HCT116 (cell line): ENCODE measurements at regions not wholly inside any gene's neighbourhood (a gene's known extent, or its start where the extent isn't known, plus 50 kb on each side); places are given as distances from the start of the nearest gene placed in this dataset.

Source experiments
- ATAC-seq: fragments of 200-7000 bp; cut with Tn5 transposase; 2 replicates; pipeline ENCODE4 v1.9.1; 2020; ENCODE audit warnings: mild to moderate bottlenecking, moderate library complexity
- BruUV-seq: library from RNA; stranded (reverse); fragments of 400-500 nt; replicated peaks from 2 replicates; lab custom pipeline; 2021; lab: Mats Ljungman, UMichigan
- CTCF ChIA-PET: fragments of 300-600 bp; sonication (Branson Sonifier 250); formaldehyde crosslinking; loops from one replicate; lab custom pipeline; 2021; ENCODE audit warnings: antibody characterized with exemption; lab: Charles Lee
- POLR2A ChIA-PET: fragments of 300-600, 350-600 bp; sonication (Branson Sonifier 250); formaldehyde crosslinking; loops from one replicate; lab custom pipeline; 2021; ENCODE audit warnings: antibody characterized with exemption; lab: Charles Lee
- RAD21 ChIA-PET, 2 experiments: fragments of 300-600 bp; sonication (Branson Sonifier 250); formaldehyde crosslinking; loops; one replicate each; lab custom pipeline; 2023; ENCODE audit warnings: low total read pairs in 2 of 2; ENCODE audit not compliant: uncharacterized antibody in 2 of 2, unreplicated experiment in 2 of 2, low non-redundant PET in 1 of 2; lab: Charles Lee
- DNase-seq: peaks from one replicate; pipeline ENCODE4 v3.0.0-alpha.2; 2010; ENCODE audit warnings: low read depth, low spot score
- H2AFZ ChIP-seq: fragments of 200-600 bp; shearing (Covaris generic), sonication (generic); 2 replicates; pipeline ENCODE4 v1.6.1; 2017; ENCODE audit warnings: low read depth, mixed run types, mixed read lengths, antibody characterized with exemption, low read length; ENCODE audit not compliant: poor library complexity, severe bottlenecking
- H3K27ac ChIP-seq: 2 replicates; pipeline ENCODE4 v1.5.1; 2012; ENCODE audit warnings: low read depth, low read length
- H3K27me3 ChIP-seq: fragments of 200-600 bp; sonication (generic); 2 replicates; pipeline ENCODE4 v1.6.1; 2016; ENCODE audit warnings: mixed run types, low read length, mixed read lengths; ENCODE audit not compliant: insufficient read depth
- H3K36me3 ChIP-seq, 2 experiments: fragments of 200-500 bp in 1 of 2; fragments of 200-600 bp in 1 of 2; sonication (Bioruptor generic) in 1 of 2; sonication (generic) in 1 of 2; 2 replicates each; pipeline versions ENCODE4 v1.5.1 to v1.6.1; 2014 to 2016; ENCODE audit warnings: low read length in 2 of 2, inconsistent platforms in 1 of 2, mixed read lengths in 1 of 2, mixed run types in 1 of 2; ENCODE audit not compliant: insufficient read depth in 2 of 2, control insufficient read depth in 1 of 2
- H3K4me1 ChIP-seq, 2 experiments: fragments of 200-600 bp in 1 of 2; sonication (generic) in 1 of 2; 2 replicates each; pipeline versions ENCODE4 v1.5.1 to v1.6.1; 2012 to 2017; ENCODE audit warnings: low read length in 2 of 2, inconsistent platforms in 1 of 2, mild to moderate bottlenecking in 1 of 2, mixed read lengths in 1 of 2, mixed run types in 1 of 2, moderate library complexity in 1 of 2; ENCODE audit not compliant: insufficient read depth in 2 of 2, control insufficient read depth in 1 of 2
- H3K4me2 ChIP-seq: fragments of 200-600 bp; sonication (generic); 2 replicates; pipeline ENCODE4 v1.6.1; 2017; ENCODE audit warnings: mixed run types, low read length, mixed read lengths
- H3K4me3 ChIP-seq, 2 experiments: fragments of 200-600 bp in 1 of 2; sonication (generic) in 1 of 2; replicated peaks in 1 of 2; 2 replicates each; pipeline ENCODE4 v1.5.1; 2011 to 2016; ENCODE audit warnings: low read length in 2 of 2, control low read depth in 1 of 2, low read depth in 1 of 2, mild to moderate bottlenecking in 1 of 2, mixed read lengths in 1 of 2, mixed run types in 1 of 2
- H3K79me2 ChIP-seq: fragments of 200-600 bp; sonication (generic); 2 replicates; pipeline ENCODE4 v1.6.1; 2017; ENCODE audit warnings: mild to moderate bottlenecking, mixed run types, low read length, moderate library complexity, mixed read lengths; ENCODE audit not compliant: insufficient read depth
- H3K9ac ChIP-seq: fragments of 200-600 bp; sonication (generic); 2 replicates; pipeline ENCODE4 v1.6.1; 2016; ENCODE audit warnings: low read length, mixed read lengths
- H3K9me2 ChIP-seq: fragments of 200-600 bp; sonication (generic), shearing (Covaris generic); 2 replicates; pipeline ENCODE4 v1.6.1; 2017; ENCODE audit warnings: mixed run types, mild to moderate bottlenecking, moderate library complexity; ENCODE audit not compliant: insufficient read depth
- H3K9me3 ChIP-seq, 2 experiments: fragments of 200-500 bp in 1 of 2; fragments of 200-600 bp in 1 of 2; sonication (Bioruptor generic) in 1 of 2; sonication (generic) in 1 of 2; 2 replicates each; pipeline ENCODE4 v1.6.1; 2014 to 2017; ENCODE audit warnings: low read length in 2 of 2, mixed read lengths in 2 of 2, inconsistent platforms in 1 of 2, low read depth in 1 of 2, mild to moderate bottlenecking in 1 of 2, mixed run types in 1 of 2, moderate library complexity in 1 of 2; ENCODE audit not compliant: control insufficient read depth in 1 of 2, insufficient read depth in 1 of 2
- H4K20me1 ChIP-seq: fragments of 200-600 bp; sonication (generic), shearing (Covaris generic); 2 replicates; pipeline ENCODE4 v1.6.1; 2017; ENCODE audit warnings: mixed run types, mild to moderate bottlenecking, moderate library complexity; ENCODE audit not compliant: insufficient read depth
- ATF3 ChIP-seq: IDR thresholded peaks from 2 replicates; pipeline ENCODE4 v1.6.1; 2012
- CBX3 ChIP-seq: IDR thresholded peaks from 2 replicates; pipeline ENCODE4 v1.6.1; 2012; ENCODE audit warnings: low read depth
- CEBPB ChIP-seq: IDR thresholded peaks from 2 replicates; pipeline ENCODE4 v1.6.1; 2012; ENCODE audit warnings: low read depth
- CTCF ChIP-seq, 3 experiments: fragments of 200-600 bp in 1 of 3; sonication (generic) in 1 of 3; IDR thresholded peaks in 2 of 3; conservative IDR thresholded peaks in 1 of 3; 2 replicates each; pipeline ENCODE4 v1.5.1; 2012 to 2017; ENCODE audit warnings: low read depth in 2 of 3, low read length in 2 of 3, antibody characterized with exemption in 1 of 3, borderline replicate concordance in 1 of 3, control low read depth in 1 of 3, mild to moderate bottlenecking in 1 of 3, mixed read lengths in 1 of 3, mixed run types in 1 of 3, moderate library complexity in 1 of 3; ENCODE audit not compliant: insufficient read depth in 1 of 3
- ELF1 ChIP-seq: IDR thresholded peaks from 2 replicates; pipeline ENCODE4 v1.6.1; 2012; ENCODE audit warnings: low read depth, borderline replicate concordance
- EZH2phosphoT487 ChIP-seq: fragments of 200-600 bp; IDR thresholded peaks from 2 replicates; pipeline ENCODE4 v1.6.1; 2018; ENCODE audit warnings: antibody characterized with exemption, borderline replicate concordance
- FOSL1 ChIP-seq: IDR thresholded peaks from 2 replicates; pipeline ENCODE4 v1.6.1; 2012; ENCODE audit warnings: low read depth
- POLR2A ChIP-seq: IDR thresholded peaks from 2 replicates; pipeline ENCODE4 v1.7.0; 2011; ENCODE audit warnings: borderline replicate concordance; ENCODE audit not compliant: insufficient read depth, insufficient read length; ENCODE audit errors: extremely low read depth
- RAD21 ChIP-seq: IDR thresholded peaks from 2 replicates; pipeline ENCODE4 v1.6.1; 2012; ENCODE audit warnings: low read depth, mild to moderate bottlenecking
- REST ChIP-seq: IDR thresholded peaks from 2 replicates; pipeline ENCODE4 v1.6.1; 2012; ENCODE audit warnings: low read depth
- SIN3A ChIP-seq: IDR thresholded peaks from 2 replicates; pipeline ENCODE4 v1.6.1; 2012; ENCODE audit warnings: low read depth
- SP1 ChIP-seq: IDR thresholded peaks from 2 replicates; pipeline ENCODE4 v1.6.1; 2012; ENCODE audit warnings: low read depth
- SRF ChIP-seq: IDR thresholded peaks from 2 replicates; pipeline ENCODE4 v1.6.1; 2012; ENCODE audit warnings: low read depth
- TCF7L2 ChIP-seq: IDR thresholded peaks from 2 replicates; pipeline ENCODE4 v1.7.0; 2011; ENCODE audit warnings: borderline replicate concordance, inconsistent platforms; ENCODE audit not compliant: insufficient read depth, insufficient read length; ENCODE audit errors: extremely low read depth
- ZBTB33 ChIP-seq: IDR thresholded peaks from 2 replicates; pipeline ENCODE4 v1.6.1; 2011; ENCODE audit warnings: mild to moderate bottlenecking, low read length, moderate library complexity; ENCODE audit not compliant: insufficient replicate concordance; ENCODE audit errors: extremely low read depth
- ZFX ChIP-seq: fragments of 450-650 bp; IDR thresholded peaks from 2 replicates; pipeline ENCODE4 v1.6.1; 2017
- ZNF274 ChIP-seq: fragments of 200-500 bp; sonication (Bioruptor generic); IDR thresholded peaks from 2 replicates; pipeline ENCODE4 v1.6.1; 2014; ENCODE audit warnings: mild to moderate bottlenecking, low read depth, low read length, inconsistent platforms
- intact Hi-C: fragments of 100-400 bp; cut with micrococcal nuclease; formaldehyde crosslinking; loops from 2 replicates; pipeline ENCODE4 v1.10.0; 2022

GRCh38 chr2:16204251-16204650, 263.9 kb downstream of the MYCN start (continued):
- TF ChIP-seq CEBPB (no peak), ELF1 (no peak), EZH2phosphoT487 (no peak), ATF3 (no peak), SIN3A (no peak), ZFX (no peak), RAD21 (no peak), FOSL1 (no peak), ZBTB33 (no peak), SP1 (no peak), SRF (no peak)

GRCh38 chr2:16203691-16204090, 263.3 kb downstream of the MYCN start:
- intact Hi-C loops, result no loop called here
- H4K20me1 ChIP-seq, result no peaks in the 10 kb centered on the region
- ATAC-seq, result no peak
- H3K4me3 ChIP-seq, result no peak overlapping the region
- H3K27ac ChIP-seq, result no peak overlapping the region
- BruUV-seq, result no TSS peak
- no peak overlapping the region for H2AFZ ChIP-seq
- H3K79me2 ChIP-seq, result no peaks in the 10 kb centered on the region
- no peaks in the 10 kb centered on the region for H3K9me3 ChIP-seq
- peaks cover 4% of the 10 kb centered on the region; the same call in 1 of the 2 replicates for H3K27me3 ChIP-seq
- CTCF ChIA-PET, result no interaction called here
- POLR2A ChIA-PET, result no interaction called here
- RAD21 ChIA-PET, result no interaction called here
- no peak for DNase-seq
- H3K9ac ChIP-seq, result no peak overlapping the region
- no peaks in the 10 kb centered on the region for H3K9me2 ChIP-seq
- H3K4me1 ChIP-seq, result no peaks in the 10 kb centered on the region
- H3K36me3 ChIP-seq, result no peaks in the 10 kb centered on the region
- H3K4me2 ChIP-seq, result no peak overlapping the region
- TF ChIP-seq POLR2A (no peak), RAD21 (no peak), CTCF (IDR thresholded peaks at IDR 0.05 in 2 of 3, conservative IDR thresholded peaks at IDR 0.05 in 1 of 3; ENCODE audit: borderline replicate concordance in 1 of 3, insufficient read depth in 1 of 3, low read depth in 2 of 3, low read length in 2 of 3) (no peak), CBX3 (no peak), REST (no peak), ZNF274 (no peak), ZFX (no peak), TCF7L2 (no peak), ZBTB33 (no peak), ELF1 (no peak)
